ENCODE measurements at regions not wholly inside any gene's neighbourhood (a gene's known extent, or its start where the extent isn't known, plus 50 kb on each side); places are given as distances from the start of the nearest gene placed in this dataset.

DNA sequence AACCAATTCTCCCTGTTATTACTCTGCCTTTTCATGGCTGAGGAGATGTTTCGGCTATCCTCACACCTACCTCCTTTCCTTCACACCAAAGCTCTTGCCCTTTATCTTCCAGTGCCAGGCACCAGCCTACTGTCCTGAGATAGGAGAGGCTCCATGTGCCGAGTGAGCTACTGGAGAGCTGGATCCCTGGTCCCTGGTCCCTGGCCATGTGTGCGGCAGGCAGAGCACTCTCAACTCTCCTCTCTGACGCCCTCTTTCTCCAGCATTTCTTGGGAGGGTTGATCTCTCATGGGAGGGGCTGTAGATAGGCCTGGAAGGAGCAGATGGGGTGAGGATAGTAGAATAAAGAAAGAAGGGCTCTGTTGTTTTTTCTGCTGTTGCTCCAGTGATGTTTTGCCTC lies 277.1 kb upstream of the UMPS start:
- DNase-seq = no peak

DNA sequence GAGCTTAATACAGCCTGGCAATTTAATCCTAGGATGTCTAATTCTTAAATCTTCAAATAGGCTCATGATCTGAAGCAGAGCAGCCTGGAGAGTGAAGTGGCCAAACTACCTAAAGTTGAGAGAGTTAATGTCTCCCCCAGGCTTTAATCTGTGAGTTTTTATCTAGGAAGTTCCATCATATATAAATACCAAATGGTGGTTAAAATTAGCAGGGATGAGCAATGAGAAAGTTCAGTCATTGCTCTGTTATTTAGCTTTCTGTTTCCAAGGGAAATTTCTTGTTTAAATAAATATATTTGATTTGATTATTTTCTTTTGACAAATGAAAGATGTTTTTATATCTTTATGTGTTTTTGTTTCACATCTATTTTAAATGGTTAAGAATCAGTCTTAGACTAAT lies 274.4 kb upstream of the UMPS start:
- no peak for DNase-seq

DNA sequence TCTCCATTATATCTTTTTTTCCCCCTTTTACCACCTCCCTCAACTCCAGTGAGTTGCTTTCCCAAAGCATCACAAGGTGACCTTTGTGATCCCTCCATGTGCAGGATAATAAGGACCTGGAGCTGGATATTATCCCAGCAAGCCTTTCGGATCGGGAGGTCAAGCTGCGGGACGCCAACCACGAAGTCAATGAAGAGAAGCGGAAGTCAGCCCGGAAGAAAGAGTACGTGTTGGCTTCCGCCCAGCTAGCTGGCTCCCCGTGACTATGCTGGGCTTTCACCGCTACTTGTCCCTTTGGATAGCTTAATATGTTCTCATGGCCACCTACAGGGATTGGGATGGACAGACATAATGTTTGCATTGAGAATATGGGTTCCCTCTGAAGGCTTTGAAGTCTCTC lies 273.7 kb upstream of the UMPS start:
- no peak for DNase-seq

DNA sequence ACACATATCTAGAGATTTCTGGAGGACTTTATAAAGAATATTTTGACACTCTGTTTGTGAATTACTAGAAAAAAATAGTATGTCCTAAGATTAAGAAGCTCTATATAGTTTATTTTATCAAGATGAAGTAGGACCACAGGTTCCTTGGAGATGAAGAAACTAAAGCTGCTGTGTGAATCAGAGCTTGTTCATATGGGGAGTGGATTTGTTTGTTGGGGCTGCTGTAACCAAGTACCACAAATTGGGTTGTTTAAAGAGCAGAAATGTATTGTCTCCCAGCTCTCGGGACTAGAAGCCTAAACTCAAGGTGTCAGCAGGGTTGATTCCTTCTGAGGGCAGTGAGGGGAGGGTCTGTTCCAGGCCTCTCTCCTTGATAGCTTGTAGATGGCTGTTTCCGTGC lies 270.6 kb upstream of the UMPS start:
- no peak for DNase-seq

DNA sequence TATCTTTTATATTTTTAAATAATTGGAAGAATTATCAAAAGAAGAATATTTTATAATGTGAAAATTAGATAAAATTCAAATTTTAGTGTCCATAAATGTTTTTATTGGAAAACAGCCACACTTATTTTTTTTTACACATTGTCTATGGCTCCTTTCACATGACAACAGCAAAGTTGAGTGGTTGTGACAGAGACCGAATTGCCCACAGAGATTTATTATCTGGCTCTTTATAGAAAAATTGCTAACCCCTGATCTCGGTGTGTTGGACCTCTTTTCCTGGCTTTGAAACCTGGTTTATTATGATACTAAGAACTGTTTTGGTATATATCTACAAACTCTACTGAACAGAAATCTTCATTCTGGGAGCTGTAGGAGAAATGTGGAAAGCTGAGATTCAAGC lies 269.1 kb upstream of the UMPS start:
- no peak for DNase-seq

DNA sequence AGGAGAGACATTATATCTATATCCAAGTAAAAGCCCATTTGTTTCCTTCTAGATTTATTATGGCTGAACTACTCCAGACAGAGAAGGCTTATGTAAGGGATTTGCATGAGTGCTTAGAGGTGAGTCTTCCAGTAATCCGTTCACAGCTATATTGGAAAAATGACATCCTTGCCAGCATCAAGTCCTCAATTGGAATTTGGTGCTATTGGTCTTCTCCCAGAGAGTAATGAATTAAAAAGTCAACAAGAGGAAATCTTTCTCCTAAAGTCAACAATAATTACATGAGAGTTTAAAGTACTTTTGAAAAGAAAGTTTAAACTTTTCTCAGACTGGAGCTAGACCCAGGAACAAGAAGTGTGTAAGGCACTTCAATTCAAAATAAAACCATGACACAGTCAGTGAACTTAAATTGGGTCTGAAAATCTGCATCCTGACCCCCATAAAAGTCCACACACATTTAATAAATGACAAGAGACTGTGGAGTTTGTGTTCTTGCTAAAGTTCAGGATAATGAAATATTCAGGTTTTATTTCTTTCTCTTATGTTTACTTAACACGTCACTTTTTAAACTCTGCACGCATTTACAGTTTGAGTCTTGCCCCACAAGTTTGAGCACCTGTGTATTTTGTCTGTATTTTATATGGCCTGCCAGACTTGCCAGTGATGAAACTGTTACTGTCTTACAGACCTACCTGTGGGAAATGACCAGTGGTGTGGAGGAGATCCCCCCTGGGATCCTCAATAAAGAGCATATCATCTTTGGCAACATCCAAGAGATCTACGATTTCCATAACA lies 268.2 kb upstream of the UMPS start:
- DNase-seq = no peak

DNA sequence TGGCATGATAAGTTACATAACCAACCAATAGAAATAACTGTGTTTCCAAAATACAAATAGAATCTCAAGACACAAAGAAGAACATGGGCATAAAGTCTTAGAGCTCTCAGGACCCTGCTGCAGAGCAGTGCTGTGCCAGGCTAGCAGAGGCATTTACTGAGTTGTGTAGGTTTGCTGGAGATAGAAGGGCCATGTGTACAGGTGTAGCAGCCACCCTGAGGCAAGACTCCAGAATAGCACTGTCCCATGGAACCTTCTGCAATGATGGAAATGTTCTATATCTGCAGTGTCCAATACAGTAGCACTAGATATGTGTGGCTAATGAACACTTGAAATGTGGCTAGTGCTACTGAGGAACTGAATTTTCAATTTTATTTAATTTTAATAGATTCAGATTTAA lies 267.0 kb upstream of the UMPS start:
- no peak for DNase-seq

DNA sequence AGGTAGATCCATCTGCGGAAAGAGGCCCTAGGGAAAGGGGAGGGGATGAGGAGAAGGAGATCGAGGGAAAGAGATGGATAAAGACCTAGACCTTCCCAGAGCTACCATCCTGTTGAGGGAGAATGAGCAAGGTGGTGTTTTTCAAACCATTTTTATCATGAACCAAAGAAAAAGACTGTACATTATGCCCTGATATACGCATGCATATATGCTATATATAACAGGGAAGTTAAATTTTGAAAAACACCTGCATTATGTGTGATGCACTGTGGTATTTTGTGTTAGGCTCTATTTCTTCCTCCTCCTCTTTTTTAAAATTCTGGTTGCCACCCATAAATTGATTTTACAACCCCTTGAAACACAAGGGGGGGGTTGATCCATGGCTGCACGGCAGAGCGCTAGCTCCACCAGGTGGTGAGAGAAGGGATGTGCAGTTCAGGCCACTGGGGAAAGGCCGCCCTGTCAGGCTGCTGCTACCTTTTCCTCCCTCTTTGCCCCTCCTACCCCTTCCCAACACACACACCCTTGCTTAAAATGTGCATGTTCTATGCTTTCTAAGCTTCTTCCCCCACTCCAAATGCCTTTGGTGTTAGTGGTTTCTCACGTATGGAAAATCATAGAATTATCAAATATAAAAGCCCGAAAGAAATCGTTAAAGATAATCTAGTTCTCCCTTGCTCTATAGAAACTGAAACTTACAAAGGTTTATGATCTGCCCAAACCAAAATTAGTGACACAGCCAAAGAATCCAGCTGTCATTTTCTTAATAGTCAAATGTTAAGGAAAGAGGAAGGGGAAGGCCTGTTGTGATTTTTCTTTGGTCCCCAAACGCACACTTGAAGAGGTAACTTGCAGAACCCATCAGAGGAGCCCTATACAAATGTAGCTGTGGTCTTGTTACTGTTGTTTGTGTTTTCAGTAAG lies 262.0 kb upstream of the UMPS start:
- no peak for DNase-seq

DNA sequence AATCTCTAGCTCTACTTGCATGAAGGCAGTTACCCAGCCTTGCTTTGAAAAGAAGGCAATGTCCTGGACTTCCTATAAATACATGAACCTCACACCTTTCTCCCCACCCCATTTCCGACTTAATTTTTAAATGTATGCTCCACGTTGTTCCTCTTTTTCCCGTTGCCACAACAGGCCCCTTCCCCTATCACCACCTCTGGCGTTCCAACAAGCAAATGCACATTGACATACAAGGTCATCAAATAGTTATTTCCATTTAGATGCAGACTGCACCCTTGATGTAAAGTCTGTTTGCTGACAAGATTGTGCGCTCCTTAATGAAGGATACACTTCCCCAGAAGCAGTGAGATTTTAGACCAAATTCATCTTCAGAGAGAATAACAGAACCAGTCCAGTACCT lies 260.7 kb upstream of the UMPS start:
- no peak for DNase-seq

DNA sequence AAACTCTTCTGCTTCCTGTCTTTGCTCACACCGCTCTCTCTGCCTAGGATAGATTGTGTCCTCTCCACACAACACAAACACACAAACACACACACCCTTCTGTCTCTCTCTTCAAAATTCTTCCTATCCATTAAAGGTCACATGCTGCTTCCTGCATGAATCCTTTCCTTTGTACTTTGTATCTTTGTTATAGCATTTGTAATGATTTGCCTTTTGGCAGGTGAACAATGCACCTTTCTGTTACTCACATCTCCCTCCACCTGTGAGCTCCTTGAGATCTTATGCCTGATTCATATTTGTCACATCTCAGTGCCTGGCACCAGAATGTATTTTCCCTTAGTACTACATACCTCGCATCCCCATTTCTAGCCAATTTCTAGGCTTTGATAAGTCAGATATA lies 251.4 kb upstream of the UMPS start:
- DNase-seq = no peak

DNA sequence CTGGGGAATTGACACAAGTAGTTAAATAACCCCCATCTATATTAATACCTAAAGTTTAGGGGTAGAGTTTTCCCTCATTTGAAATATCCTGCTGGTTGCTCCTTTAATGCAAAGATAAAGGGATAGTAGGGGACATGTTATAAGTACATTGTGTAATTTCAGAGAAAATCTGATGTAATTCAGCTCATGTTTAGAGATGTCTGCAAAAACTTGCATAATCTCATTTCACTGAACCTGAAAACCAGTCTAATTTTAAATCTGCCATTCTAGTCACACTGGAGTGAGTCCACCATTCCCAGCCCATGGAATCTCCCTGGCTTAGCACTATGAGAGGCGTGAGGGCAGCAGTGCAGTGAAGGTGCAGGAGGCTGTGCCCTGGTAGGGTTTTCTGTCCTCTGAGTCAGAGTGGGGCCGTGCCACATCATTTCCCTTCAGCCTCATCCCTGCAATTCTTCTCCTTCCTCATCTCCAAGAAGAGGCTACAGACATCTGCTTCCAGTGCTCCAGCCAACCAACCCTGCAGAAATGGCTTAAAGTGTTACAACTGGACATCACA lies 246.3 kb upstream of the UMPS start:
- DNase-seq = no peak

DNA sequence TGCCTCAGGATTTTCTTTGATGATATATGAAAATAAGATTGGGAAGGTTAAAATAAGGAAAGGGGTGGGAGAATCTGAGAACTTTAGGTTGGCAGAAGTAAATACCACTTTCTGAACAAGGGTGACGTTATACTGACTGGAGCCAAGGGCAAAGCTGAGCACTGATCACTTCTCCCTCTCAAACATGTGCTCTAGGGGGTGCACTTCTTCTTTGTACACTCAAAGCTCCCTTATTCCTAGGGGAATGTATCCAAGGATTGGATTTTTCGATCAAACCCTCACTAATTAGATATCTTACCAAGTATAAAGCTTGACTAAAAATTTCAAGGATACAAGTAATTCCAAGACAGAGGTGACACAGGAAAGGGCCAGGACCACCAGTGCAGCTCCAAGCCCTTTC lies 243.9 kb upstream of the UMPS start:
- DNase-seq = no peak

DNA sequence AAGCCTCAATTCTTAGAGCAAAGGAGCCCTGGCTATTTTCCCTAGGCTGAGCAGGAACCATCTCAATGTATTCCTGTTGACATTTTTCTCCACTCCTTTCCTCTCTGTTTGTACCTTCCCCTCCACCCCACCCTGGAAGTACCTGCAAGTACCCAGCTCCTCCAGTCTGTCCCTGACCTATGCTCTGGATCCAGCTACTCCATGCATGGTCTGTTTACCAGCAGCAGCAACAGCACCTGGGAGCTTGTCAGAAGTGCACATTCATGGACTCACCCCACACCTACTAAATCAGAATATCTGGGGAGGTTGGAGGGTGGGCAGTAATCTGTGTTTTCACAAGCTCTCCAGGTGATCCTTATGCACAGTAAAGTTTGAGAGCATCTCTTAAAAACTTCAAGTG lies 240.7 kb upstream of the UMPS start:
- DNase-seq = no peak

DNA sequence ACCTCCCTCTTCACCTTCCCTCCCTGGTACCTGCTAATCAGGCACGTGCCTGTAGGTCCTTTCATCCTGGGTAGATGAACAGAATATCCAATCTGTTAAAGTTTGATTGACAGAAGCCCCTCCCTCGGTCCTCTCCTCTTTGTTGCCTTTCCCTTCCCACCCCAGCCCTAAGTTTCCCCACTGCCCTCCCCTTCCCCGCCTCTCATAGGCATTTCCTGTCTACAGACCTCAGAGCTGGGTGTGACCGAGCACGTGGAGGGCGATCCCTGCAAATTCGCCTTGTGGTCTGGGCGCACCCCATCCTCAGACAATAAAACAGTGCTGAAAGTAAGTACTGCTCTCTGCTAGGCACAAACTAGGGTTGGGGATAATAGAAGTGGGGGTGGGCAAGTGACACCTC lies 239.2 kb upstream of the UMPS start:
- DNase-seq = no peak

DNA sequence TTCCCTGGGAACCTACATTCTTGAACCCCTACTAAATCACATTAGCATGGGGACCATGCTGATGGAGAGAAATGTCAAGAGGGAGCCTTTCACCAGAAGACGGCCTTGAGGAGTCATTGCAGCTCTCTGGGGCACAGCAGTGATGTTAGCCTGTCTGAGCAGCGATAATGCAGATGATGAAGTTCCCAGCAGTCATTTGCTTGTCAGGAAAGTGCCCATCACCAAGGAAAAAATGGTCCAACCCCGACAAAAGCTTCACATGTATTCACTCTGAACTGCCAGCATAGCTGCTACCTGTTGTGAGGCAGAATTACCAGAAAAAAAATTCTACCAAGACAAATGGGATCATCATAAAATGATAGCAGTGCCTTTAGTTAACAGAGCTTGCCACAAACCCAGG lies 238.4 kb upstream of the UMPS start:
- DNase-seq = no peak

DNA sequence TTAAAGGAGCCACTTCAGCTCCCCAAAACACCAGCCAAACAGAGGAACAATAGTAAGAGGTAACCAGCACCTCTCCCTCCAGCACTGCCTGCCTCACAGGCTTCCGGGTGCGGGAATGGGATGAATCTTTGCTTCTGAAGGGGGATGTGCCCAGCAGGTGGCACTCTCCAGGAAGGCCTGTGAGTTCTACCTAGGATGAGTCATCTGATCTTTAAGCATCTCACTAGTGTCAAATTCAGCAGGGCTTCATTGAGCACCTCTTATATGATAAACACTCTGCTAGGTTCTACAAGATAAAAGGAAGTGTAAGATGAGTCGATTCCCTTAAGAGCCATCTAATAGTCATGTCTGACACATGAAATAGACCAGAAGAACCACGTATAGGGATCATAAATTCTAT lies 237.4 kb upstream of the UMPS start:
- DNase-seq = no peak

DNA sequence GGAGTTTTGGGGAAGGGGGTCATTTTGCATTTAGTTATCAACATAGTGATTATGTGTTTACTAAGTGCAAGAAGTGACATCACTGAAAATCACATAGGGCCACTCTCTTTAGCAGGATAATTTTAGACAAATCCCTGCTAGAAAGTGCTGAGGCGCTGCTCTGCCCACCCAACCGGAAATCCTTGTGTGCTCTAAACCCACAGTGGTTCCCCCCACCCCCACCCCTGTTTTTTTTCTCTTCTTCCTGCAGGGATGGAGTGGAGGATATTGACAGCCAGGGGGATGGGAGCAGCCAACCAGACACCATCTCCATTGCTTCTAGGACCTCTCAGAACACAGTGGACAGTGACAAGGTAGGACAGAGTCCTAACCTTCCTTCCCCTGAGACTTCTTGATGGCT lies 234.2 kb upstream of the UMPS start:
- DNase-seq = no peak

DNA sequence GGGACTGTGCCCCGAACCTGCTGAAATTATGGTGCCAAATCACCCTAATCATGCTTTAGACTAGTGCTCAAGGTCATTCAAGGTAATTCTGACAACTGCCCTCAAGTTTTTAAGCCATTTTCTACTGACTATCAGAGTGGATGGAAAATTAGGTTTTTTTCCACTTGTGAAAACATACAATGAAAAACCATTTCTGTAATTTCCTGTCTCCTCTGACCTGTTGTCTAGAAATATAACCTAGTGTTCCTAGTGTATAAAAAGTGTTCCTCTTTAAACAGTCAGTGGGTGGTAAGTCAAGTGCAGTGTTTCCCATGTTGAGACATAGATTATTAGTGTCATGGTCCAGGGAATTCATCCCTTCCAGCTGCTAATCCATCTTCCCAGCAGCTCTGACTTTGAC lies 232.8 kb upstream of the UMPS start:
- no peak for DNase-seq

DNA sequence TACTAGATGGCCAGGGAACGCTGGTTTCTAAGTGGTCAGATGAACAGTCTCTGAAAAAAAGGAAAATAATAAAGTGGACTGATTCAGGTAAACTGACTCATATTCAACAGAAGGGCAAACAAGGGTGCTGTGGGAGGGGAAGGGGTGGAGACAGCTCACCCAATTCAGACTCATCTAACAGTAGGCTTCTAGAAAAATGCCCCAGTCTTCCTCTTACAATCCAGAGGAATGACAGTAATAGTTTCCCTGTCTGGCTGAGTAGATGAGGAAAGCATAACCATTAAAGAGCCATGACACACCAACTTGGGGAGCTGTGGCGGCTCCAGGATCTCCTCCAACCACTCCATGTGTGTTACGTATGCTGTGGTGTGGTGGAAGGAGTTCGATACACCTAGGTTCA lies 231.4 kb upstream of the UMPS start:
- no peak for DNase-seq

DNA sequence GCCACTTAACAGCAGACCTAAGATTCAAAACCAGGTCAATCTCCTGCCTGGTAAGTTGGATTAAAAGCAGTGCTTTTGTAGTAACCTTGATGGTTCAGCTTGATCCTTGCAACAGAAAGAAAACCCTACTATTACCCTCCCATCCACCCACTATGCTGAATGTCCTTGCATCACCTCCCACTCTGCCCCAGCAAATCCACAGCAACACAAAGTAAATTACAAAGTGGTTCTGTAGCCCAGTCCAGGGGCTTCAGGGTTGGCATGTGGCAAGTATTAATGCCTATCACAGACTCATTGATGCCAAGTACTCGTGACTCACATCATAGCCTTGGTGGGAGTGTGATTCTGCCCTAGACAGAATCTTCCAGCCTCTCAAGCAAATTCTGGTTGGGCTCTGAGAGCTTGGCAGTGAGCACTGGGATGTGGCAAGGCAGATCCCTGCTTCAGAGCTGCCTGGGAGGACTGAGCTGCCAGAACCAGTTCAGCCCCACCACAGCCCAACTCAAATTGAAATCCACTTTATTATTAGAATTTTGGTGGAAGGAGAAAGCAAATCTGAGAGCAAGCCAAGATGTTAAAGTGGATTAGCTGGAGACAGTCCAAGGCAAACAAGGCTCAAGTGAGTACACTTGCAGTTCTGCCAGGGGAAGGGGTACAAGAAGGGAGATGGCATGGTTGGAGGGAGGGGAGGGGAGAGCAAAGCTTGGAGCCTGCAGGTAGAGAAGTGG lies 225.8 kb upstream of the UMPS start:
- DNase-seq = no peak

DNA sequence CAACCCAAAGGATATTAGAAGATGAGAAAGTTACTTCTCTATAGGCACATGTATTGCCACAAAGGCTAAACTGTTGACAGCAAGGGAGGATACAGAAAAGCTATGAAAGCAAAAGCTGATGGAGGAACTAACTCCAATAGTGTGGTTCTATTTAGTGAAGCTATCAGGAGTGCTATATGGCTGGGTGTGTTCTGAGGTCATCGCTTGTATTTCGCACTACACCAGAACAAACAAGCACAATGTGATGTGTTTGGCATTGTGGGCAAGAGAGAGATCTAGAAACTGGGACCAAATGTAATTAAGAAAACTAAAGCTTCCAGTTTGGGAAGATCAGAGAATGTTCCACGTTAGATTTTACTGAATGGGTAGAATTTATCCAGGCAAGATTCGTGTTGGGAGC lies 220.4 kb upstream of the UMPS start:
- no peak for DNase-seq

DNA sequence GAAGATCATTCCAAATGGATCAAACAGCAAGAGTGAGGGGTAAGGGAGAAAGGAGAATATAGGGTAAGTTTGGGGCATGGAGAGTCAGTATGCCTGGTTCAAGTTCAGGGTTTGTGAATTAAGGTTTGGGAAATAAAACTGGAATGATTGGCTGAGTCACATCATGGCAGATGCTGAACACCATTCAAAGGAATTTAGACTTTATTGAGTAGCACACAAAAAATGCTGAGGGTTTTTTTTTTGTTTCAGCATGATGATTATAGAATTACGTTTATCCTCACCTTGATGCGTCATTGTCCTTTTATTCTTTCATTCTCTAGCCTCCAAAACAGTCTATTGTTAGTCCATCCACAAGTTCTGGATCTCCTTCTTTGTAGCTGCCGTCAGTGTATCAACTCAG lies 220.0 kb upstream of the UMPS start:
- no peak for DNase-seq

DNA sequence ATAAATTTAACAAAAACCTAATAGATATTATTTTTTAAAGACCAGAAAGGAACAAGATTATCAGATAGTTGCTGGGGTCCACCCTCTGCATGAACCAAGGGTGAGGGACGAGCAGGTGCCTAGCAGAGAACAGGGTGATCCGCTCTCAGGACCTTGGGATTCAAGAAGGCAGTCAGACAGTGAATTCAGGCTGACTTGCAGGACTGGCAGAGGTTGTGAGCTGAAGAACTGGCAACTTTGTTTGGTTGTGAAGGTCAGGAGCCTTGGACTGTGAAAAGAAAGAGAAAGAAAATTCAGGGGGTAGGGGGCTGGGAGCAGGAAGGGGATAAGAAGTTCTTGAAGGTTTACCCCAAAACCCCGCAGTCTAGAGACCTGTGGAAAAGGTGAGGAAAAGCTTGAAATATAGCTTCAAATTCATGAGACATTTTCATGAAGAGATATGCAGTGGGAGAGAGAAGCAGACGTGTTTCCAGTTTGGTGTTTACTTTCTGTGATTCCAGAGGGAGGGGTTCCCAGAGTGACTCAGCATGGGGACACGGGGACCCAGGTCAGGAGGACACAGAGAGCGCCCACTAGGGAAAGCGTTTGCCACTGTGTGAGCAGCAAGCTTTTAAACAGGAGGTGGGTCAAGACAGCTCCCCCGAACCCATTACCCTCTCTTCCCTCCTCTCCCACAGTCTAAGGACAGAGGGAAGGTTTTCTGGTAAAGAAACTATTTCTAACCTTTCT lies 217.2 kb upstream of the UMPS start:
- DNase-seq = no peak
